HG02981 (cell line): ENCODE measurements at regions not wholly inside any gene's neighbourhood (a gene's known extent, or its start where the extent isn't known, plus 50 kb on each side); places are given as distances from the start of the nearest gene placed in this dataset.

Source experiments
- ATAC-seq: cut with Tn5 transposase; IDR thresholded peaks from one replicate; pipeline ENCODE4 v1.9.1; 2021; ENCODE audit warnings: mild to moderate bottlenecking, moderate library complexity; ENCODE audit not compliant: unreplicated experiment

DNA sequence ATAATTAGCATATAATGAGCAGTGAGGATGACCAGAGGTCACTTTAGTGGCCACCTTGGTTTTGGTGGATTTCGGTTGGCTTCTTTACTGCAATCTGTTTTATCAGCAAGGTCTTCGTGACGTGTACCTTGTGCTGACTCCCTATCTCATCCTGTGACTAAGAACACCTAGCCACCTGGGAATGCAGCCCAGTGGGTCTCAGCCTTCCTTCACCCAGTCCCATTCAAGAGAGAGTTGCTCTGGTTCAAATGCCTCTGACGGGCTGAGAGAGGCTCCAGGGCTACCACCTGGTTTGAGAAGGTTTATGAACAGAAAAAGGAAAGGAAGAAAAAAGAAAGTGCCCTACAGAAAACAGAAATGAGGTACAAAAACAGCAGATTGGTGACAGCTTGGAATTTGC is 738.7 kb downstream of the SOCS6 start:
- ATAC-seq = no peak

DNA sequence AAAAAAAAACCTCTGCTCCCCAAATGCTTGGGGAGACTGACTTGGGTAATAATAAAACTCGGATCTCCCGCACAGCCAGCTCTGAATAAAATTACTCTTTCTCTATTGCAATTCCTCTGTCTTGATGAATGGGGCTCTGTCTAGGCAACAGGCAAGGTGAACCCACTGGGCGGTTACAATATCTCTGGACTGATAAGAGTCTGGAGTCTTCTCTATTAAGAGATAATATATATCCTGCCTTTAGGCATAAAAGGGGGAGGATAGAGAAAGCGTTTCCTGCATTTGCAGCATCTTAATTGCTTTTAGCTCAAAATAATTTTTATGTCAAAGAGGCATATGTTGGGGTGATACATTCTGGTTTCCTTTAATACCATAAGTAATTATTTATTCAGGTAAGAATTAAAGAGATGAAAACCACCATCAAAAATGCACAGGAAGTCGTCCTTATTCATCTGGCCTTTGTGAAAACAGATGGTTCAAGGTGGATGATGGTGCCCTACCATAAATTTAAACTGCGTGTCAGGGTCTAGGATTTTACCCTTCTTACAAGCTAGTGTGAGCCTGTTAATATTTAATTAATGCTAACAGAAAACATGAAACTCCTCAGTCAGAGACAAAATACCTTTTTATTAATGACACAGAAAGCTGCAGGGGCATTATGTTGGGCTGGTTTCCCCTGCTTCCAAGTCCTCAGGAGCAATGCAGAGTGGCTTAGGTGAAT is 736.8 kb downstream of the SOCS6 start:
- ATAC-seq = no peak

DNA sequence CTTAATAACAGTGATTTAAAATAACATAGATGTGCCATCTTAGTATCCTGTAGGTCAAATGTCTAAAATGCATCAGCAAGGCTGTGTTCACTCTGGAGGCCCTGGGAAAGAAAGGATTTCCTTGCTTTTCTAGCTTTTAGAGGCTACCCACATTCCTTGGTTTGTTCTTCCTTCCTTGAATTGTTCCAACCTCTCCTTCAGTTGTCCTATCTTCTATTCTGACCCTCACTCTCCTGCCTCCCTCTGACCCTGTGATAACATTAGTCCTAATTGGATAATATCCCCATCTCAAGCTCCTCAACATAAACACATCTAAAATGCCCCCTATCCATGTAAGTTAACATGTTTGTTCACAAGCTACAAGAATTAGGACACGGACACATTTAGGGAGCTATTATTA is 733.5 kb downstream of the SOCS6 start:
- no peak for ATAC-seq

DNA sequence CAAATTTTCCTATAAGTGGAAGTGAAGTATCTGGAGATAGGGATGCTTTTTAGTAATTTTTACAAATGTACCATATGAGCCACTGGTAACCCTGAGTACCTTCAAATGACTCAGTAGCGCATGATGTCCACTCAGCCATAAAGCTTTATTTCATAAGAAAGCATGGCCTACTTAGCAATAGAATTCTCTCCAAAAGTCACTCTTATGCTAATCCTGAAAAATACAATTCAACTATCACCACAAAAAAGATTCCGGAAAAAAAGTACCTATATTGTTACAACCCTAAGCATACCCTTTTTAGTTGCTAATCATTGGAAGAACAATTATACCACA is 732.2 kb downstream of the SOCS6 start:
- ATAC-seq = no peak

DNA sequence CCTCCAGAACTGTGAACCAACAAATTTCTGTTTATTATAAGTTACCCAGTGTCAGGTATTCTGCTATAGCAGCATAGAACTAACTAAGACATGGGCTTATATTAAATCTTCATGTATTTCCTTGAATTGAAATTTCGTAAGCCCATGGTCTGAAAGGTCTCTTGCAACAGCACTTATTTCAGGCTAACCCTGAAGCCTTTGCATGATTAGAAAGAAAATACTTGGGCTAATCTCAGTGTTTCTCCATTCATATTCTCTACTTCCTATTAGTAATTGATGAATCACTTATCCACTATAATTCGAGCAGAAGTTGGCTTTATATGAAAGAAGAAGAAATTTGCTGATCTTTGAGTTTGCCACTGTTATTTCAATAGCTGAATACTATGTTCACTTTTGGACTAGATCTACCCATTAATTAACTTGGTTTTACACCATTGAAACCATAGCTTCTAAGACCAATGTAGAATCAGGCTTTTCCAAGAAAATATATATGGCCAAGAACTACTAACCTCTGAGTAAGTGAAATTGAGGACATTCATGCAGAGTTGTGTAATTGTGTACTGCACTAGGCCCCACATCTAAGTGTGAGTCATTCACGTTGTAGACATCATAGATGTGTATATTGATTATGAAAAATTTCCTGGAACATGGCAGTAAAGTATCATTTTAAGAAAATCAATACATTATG is 731.6 kb downstream of the SOCS6 start:
- no peak for ATAC-seq

DNA sequence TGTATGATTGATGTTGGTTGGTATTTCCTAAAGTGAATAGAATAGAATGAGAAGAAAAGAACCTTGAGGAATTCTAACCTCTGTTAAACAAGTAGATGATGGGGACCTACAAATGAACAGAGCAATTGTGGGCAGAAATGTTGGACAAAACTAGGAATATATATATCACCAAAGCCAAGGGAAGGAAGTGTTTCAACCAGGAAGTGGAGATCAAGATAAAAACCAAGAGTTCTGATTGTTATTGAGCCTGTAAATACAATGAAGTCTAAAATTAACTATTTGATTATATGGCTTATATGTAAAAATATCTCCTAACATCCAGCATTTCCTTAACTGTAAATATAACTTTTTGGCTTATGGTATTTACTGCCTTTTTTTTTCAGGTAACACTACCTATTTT is 730.0 kb downstream of the SOCS6 start:
- no peak for ATAC-seq

DNA sequence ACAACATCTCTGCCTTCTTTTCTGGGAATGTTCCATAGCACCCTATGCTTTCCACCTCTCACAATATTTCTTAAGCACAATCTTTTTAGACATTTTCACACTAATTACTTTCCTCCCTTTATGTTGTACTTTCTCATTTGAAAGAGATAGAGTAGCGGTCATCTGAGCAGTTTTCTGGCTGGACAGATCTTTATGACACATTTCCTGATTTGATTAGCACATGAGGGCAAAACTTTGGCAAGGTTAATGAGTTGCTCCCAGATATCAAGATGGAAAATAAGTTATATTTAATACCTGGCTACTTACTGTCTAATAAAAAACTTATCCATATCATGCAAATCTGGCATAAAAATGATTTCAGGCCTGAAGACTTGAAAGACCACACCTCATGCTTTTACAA is 723.9 kb downstream of the SOCS6 start:
- ATAC-seq = no peak

DNA sequence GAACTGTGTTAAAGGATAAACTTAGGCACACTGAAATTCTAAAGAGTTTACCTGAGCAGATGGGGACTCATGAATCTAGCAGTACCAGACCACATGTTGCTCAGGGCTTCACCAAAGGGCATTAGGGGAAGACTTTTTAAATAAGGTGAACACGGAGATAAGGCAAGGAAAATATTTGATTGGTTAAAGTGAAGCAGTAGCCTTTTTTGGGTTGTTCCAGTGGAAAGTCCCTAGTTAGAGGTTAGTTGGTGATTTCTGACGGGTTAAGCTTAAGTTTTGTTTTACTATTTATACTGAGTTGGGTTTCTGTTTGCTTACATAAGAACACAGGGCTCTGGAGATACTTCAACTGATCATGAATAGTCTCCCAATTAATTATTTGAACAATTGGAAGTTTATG is 722.5 kb downstream of the SOCS6 start:
- peak; percentile 57 for ATAC-seq

DNA sequence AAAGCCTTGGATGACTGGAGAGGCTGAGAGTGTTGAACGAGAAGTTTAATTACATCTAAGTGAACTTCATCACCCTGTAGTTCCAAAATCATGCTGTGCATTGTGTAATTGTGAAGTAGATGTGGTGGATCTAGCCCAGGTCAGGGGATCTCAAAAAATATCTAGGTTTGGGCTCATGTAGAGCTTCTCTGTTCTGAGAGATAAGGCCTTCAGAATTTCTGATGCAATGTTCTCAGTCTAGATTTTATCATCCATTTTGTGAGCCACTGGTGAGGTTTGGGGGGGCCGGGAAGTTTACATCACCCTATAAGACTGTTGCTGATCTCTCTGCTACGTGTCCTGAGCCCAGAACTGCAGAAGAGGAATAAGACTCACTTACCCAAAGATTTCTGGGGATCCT is 719.4 kb downstream of the SOCS6 start:
- ATAC-seq = no peak

DNA sequence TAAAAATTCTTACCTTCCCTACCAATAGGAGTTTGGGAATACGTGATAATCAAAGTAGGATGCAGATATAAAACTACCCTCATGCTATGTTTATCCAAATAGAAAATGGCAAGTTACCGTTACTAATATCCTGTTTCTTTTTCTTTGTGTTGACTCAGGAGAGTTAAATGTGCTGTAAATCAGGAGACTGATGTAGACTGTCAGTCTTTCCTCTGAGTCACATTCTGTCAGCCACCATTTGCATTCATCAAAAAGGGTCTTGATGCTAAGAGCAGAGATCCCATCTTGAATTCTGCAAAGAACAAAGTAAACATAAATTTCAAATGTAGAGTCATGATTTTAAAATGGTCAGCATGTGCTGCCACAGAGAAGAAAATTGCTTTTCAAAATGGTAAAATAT is 712.8 kb downstream of the SOCS6 start:
- ATAC-seq = no peak

DNA sequence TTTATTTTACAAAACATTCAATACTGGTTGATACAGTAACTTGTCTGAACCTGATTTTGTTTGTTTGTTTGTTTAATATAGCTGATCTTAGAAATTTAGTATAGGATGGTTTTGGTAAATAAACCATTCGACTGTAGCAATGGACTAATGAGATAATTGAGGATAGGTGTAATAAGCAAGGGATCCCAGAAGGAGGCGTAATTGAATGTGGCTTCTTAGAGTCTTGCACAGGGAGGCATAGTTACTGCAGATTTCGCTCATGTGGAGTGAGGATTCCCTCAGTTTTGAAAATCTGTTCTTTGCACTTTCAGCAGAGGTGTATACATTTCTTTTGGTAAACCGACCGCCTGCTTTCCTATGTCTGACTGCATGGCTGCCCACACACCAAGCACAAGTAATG is 709.6 kb downstream of the SOCS6 start:
- no peak for ATAC-seq

DNA sequence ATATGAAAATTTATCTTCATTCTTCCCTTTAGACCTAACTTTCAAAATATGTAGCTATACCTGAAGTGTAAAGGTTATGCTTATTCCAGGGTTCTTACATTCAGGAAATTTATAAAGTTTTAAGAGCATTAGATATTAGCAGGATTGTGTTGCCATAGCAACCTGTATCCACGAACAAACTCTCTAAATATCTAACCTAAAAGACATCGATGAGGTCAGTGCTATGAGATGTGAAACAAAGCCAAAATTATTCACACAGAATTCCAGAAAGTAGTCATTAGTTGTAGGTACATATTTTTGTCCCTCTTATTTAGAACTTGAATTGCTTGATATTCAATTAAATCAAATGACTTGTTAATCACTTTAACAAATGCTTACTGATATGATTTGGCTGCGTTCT is 705.3 kb downstream of the SOCS6 start:
- no peak for ATAC-seq

DNA sequence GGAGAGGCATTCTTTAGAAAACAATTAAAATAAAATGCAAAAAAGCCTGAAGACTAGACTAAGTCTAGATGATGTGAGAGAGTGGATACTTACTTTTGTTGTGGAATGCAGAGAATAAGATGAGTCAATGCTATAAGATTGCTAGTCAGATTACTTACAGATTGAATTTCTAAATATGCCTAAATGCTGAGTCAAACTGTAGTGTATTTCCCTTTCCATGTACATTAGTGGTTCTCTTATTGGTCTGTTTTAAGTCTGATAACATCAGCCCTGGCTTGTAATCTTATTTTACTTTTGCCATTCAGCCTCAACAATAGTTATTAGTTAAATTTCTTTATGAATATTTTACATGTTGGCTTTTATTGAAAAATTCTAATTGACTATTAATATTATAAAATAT is 702.7 kb downstream of the SOCS6 start:
- no peak for ATAC-seq

DNA sequence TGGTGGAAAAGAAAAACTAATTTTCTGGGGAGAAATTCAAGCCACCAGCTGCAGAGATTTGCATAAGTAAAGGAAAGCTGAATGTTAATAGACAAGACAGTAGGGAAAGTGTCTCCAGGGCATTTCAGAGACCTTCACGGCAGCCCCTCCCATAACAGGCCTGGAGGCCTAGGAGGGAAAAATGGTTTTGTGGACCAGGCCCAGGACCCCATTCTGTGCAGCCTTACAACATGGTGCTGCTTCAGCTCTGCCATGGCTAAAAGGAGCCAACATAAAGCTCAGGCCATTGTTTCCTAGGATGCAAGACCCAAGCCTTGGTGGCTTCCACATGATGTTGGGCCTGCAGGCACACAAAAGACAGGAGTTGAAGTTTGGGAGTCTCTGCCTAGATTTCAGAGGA is 697.1 kb downstream of the SOCS6 start:
- ATAC-seq = no peak

DNA sequence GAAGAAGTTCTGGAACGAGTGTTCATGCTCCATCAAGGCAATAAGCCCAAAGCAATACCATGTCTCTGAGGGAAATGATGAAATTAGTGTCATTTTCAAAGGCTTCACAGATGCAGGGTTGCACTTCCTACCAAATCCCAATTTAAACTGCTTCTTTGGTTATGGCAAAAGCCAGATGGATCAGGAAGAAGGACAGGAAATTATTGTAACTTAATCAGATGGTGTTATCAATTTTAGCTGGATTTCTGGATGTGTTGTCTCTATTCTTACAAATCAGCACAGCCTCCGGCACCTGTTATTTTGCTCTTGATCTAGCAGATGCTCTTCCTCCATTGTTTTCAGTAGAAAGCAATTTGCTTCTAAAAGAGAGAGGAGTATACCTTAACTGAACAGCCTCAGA is 693.4 kb downstream of the SOCS6 start:
- ATAC-seq = no peak

DNA sequence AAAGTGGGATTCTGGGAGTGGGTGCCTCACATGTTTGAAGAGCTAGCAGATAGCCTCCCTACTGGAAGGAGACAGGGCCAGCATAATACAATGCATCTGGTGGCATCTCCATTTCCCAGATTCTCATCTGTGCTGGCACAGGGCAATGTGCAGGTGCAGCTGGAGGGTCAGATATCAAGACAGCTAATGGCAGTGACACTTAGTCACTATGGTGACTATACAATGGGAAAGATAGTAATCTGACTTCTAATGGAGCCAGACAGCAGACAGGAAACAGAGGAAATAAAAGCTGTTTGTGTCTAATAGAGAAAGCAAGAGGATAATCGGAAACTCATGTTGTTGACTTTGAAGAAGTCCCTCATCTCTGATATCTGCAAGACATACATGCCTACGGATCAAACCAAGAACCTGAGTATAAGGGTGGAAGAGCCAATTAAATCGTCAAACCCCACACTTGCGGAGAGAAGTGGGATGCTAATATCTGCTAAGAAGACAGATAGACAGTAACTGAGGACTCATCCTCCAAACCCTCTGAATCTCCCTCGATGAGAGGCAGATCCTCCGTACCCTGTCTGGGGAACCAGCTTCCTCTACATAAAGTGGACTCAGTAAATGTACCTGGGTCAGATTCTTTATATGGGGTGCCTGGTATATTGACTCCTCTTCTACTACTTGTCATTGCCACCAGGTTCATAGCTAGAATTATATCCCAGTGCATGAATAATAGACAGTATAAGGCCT is 692.7 kb downstream of the SOCS6 start:
- no peak for ATAC-seq

DNA sequence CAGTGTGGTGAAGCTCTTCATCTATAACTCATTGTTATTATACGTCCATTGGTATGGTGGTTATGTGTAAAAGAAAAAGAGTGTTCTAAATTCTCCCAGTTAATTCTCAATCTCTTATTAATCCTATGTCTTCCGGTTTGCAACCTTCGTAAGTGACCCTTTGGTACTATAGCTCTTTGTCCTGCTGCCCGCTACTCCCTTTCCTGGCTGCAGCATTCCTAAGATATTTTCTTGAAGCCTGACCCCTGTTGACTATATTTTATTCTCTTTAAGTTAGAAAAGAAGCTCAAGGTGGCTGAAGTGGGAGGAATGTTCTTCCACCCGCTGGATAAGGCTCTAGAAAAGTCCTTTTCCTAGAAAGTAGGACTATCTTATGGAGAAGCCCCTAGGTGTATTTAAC is 684.8 kb downstream of the SOCS6 start:
- ATAC-seq = no peak

DNA sequence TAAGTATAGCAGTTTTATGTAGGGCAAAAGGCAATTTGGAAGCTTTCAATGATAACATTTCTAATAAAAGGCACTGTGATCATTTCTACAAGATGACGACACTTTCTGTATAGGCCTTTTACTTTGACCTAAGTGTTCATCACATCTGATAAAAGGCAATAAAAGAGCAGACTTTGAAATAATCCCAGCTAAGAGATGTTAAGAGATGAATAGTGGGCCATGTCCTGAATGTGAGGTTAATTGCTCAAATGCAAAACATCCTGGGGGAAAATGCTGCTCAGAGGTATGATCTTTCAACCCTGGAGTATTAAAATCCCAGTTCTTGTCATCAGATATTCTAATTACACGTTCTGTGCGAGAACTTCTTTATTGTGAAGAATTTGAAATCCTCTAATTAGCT is 677.6 kb downstream of the SOCS6 start:
- no peak for ATAC-seq

DNA sequence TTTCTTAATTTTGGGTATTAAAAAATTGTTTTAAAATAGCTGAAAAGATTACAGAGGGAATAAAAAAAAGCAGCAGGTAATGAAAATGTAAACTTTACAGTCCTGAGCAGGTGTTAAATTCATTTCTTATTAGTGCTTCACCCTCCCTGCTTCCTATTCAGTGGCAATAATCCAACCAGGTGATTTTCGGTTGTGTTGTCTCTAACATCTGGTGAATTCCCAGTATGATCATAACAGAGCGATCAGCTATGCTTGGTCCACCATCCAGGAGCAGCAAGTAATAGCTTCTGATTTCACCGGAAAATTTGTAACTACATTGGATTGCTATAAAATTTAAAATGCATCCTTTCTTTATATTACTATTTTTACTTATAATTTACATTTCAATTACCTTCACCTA is 673.1 kb downstream of the SOCS6 start:
- ATAC-seq = no peak

DNA sequence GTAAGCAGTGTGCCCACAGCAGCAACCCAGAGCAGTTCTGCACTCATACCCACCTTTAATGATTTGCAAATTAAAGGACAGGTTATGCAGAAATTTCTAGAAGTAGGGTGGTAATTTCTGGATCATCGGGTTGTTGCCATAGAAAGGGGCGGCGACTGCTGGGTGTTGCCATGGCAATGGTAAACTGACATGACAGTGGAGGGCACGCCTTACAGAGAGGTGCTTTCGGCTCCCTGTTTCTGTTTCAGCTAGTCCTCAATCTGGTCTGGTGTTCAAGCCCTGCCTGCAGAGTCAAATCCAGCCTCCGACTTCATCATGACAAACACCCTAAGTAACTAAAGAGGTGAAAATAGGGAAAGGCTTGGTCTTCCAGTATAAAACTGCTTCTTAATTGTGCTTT is 667.7 kb downstream of the SOCS6 start:
- ATAC-seq = no peak

DNA sequence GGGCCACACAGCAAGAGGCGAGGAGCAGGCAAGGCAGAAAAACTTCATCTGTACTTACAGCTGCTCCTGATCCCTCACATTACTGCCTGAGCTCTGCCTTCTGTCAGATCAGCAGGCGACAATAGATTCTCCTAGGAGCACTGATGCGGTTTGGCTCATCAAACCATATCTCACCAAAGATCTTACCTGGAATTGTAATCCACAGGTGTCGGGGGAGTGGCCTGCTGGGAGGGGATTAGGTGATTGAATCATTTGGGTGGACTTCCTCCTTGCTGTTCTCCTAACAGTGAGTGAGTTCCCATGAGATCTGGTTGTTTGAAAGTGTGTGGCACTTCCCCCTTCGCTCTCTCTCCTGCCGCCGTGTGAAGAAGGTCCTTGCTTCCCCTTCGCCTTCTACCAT is 647.3 kb downstream of the SOCS6 start:
- ATAC-seq = no peak
